ENCODE measurements at regions not wholly inside any gene's neighbourhood (a gene's known extent, or its start where the extent isn't known, plus 50 kb on each side); places are given as distances from the start of the nearest gene placed in this dataset.
"Not testable (repeated sequence)": the region's sequence is repeated elsewhere in the genome, so short reads cannot be mapped to it uniquely, and the experiment has no call there.

DNA sequence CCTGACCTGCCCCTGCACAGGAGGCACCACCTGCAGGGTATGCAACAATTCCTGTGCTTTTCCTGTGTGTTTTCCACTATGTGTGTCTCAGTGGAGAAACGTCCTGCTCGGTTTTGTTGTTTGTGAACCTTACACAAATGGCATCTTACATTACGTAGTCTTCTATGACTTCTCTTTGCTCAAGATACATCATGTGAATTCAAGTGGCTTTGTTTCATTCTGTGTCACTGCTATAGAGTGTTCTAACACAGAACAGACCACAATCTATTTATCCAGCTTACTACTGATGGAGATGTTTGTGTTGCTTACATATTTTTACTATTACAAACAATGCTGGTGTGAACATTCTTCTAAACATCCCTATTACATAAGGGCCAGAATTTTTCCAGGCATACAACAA is 97.7 kb downstream of the ANKRD10 start:
- Histone ChIP-seq H3K4me1 (no peaks in the 10 kb centered on the region), H3K27ac (no peak overlapping the region), H3K27me3 (peaks cover 0 to 5% of the 10 kb centered on the region in 2 donors), H3K4me3 (no peak overlapping the region), H3K36me3 (no peaks in the 10 kb centered on the region), H3K9me3 (no peaks in the 10 kb centered on the region)
- TF ChIP-seq POLR2A (IDR thresholded peaks at IDR 0.05) (no peak), POLR2AphosphoS5 (IDR thresholded peaks at IDR 0.05) (no peak)
- TF ChIP-seq, protein P1, sequence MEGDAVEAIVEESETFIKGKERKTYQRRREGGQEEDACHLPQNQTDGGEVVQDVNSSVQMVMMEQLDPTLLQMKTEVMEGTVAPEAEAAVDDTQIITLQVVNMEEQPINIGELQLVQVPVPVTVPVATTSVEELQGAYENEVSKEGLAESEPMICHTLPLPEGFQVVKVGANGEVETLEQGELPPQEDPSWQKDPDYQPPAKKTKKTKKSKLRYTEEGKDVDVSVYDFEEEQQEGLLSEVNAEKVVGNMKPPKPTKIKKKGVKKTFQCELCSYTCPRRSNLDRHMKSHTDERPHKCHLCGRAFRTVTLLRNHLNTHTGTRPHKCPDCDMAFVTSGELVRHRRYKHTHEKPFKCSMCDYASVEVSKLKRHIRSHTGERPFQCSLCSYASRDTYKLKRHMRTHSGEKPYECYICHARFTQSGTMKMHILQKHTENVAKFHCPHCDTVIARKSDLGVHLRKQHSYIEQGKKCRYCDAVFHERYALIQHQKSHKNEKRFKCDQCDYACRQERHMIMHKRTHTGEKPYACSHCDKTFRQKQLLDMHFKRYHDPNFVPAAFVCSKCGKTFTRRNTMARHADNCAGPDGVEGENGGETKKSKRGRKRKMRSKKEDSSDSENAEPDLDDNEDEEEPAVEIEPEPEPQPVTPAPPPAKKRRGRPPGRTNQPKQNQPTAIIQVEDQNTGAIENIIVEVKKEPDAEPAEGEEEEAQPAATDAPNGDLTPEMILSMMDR (IDR thresholded peaks at IDR 0.05), result no peak
- no peak for DNase-seq (ENCODE audit: low spot score in 2 of 2)
- intact Hi-C loops (cut with DNase I; ENCODE audit: low total_unique reads), result no loop called here

DNA sequence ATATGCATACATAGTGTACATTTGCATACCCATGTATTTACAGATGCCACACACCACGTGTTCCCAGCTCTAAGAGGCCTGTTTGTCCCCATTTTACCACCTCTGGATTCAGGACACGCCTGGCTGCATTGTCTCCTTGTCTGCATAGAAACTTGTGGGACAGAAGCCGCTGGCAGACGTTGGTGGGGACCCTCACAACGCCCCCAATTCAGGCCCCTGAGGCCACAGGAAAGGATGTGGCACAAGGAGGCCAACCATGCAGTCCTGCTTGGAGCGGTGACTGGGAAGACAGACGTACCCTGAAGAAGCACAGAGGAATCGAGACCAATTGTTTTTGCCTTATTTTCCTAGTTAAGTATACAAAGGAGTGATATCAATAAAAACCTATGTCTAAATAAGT is 96.1 kb downstream of the ANKRD10 start:
- Histone ChIP-seq H3K27ac (no peak overlapping the region), H3K27me3 (no peaks in the 10 kb centered on the region), H3K36me3 (no peaks in the 10 kb centered on the region), H3K4me1 (no peaks in the 10 kb centered on the region), H3K9me3 (no peaks in the 10 kb centered on the region), H3K4me3 (no peak overlapping the region)
- no peak for TF ChIP-seq POLR2A (IDR thresholded peaks at IDR 0.05)
- no peak for DNase-seq (ENCODE audit: low spot score in 2 of 2)
- intact Hi-C loops (cut with DNase I; ENCODE audit: low total_unique reads), result no loop called here

DNA sequence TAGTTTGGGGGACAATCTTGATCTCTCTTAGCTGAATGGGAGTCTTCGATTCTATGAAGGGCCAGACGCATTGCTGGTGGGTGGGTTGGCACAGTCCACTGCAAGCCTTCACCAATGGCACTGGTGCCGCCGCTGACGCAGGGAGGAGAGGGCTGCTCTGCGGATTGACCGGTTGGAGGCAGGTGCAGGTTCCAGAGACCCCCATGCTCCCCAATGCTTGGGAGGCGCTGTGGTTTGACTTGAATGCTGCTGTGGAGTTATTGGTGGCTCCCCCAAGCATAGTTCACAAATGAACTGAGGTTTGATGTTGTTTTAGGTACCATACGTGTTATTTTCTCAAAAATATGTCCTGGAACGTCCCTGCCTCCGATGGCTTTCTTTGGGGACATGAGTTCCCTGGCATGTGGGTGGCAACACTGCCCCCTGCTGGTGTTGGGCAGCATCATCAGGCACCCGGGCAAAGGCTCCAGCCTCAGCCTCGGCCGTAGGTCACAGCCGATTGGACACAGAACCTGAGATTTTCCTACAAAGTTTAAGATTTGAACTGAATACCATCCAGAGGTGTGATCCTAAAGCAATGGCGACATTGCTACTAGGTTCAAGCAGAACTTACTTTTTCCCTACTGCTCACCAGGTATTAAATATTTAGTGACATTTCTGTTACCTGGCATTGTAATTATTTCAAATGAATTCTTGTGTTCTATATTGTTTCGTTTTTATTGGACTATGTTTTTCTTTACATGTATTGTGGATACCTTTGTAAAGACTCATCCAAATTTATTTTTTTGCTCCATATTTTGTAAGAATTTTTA is 95.5 kb downstream of the ANKRD10 start:
- Histone ChIP-seq H3K27ac (no peak overlapping the region), H3K36me3 (no peaks in the 10 kb centered on the region), H3K9me3 (no peaks in the 10 kb centered on the region), H3K4me1 (no peaks in the 10 kb centered on the region), H3K27me3 (no peaks in the 10 kb centered on the region), H3K4me3 (peak overlapping the region in 1 of 3 donors; percentile 13)
- intact Hi-C loops (cut with DNase I; ENCODE audit: low total_unique reads), result no loop called here
- peak; percentile 48 to 87 for DNase-seq (ENCODE audit: low spot score in 2 of 2)
- TF ChIP-seq, protein P1 (IDR thresholded peaks at IDR 0.05), result peak; percentile 90 to 96 (median 95)
- TF ChIP-seq POLR2A (IDR thresholded peaks at IDR 0.05), result no peak
- peak; percentile 41 to 50 (median 45) for TF ChIP-seq POLR2AphosphoS5 (IDR thresholded peaks at IDR 0.05)

DNA sequence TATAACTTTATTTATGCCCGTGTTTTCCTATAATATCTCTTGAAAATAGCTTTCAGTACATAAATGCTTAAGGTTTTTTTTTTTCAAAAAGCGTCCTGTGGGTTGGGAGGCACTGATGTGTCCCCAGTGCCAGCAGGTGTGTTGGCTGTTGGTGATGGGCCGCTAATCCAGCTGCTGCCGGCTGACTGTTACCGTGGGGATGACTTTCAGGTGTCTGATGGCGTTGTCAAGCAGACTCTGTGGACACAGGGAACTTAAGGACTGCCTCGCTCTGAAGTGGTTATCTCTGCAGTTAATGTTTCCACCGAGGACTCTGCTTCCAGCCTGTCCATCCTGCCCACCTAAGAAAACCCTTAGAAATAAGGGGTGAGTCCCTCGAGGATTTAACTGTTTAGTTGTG is 94.5 kb downstream of the ANKRD10 start:
- H3K27ac ChIP-seq, result no peak overlapping the region
- intact Hi-C loops (cut with DNase I; ENCODE audit: low total_unique reads), result no loop called here
- no peaks in the 10 kb centered on the region for H3K4me1 ChIP-seq
- no peak for DNase-seq (ENCODE audit: low spot score in 2 of 2)
- H3K27me3 ChIP-seq, result no peaks in the 10 kb centered on the region
- H3K36me3 ChIP-seq, result no peaks in the 10 kb centered on the region
- no peak overlapping the region for H3K4me3 ChIP-seq
- no peak for TF ChIP-seq POLR2AphosphoS5 (IDR thresholded peaks at IDR 0.05)
- TF ChIP-seq, protein P1 (IDR thresholded peaks at IDR 0.05), result no peak
- no peaks in the 10 kb centered on the region for H3K9me3 ChIP-seq

DNA sequence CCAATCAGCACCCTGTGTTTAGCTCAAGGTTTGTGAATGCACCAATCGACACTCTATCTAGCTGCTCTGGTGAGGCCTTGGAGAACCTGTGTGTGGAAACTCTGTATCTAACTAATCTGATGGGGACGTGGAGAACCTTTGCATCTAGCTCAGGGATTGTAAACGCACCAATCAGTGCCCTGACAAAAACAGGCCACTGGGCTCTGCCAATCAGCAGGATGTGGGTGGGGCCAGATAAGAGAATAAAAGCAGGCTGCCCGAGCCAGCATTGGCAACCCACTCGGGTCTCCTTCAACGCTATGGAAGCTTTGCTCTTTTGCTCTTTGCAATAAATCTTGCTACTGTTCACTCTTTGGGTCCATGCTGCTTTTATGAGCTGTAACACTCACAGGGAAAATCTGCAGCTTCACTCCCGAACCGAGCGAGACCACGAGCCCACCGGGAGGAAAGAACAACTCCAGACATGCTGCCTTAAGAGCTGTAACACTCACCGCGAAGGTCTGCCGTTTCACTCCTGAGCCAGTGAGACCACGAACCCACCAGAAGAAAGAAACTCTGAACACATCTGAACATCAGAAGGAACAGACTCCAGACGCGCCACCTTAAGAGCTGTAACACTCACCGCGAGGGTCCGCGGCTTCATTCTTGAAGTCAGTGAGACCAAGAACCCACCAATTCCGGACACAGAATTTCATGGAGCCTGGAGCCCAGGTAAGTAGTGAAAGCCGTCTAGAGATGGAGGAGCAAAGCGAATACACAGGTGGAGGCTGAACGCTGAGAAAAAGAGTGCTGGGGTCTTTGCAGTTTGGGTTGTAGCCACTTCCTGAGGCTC is 92.8 kb downstream of the ANKRD10 start:
- H3K9me3 ChIP-seq; H3K27ac ChIP-seq; DNase-seq (ENCODE audit: low spot score in 2 of 2); H3K36me3 ChIP-seq; H3K4me3 ChIP-seq; intact Hi-C loops (cut with DNase I; ENCODE audit: low total_unique reads); H3K4me1 ChIP-seq; H3K27me3 ChIP-seq: not testable (repeated sequence)

DNA sequence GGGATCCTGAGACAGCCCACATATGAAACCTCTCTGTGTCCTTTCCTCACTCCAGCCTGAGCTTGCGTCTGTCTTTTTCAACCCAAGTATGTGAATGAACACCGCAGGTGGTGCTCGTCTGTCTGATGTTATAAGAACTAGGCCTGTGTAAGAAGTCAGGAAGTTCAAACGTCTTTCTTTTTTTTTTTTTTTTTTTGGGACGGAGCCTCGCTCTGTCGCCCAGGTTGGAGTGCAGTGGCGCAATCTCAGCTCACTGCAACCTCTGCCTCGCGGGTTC is 92.3 kb downstream of the ANKRD10 start:
- Histone ChIP-seq H3K4me3 (no peak overlapping the region), H3K9me3 (no peaks in the 10 kb centered on the region), H3K27me3 (no peaks in the 10 kb centered on the region), H3K36me3 (no peaks in the 10 kb centered on the region), H3K4me1 (no peaks in the 10 kb centered on the region), H3K27ac (no peak overlapping the region)
- TF ChIP-seq POLR2AphosphoS5 (IDR thresholded peaks at IDR 0.05) (no peak), POLR2A (IDR thresholded peaks at IDR 0.05) (no peak)
- TF ChIP-seq, protein P1 (IDR thresholded peaks at IDR 0.05), result no peak
- DNase-seq (ENCODE audit: low spot score in 2 of 2), result no peak
- intact Hi-C loops (cut with DNase I; ENCODE audit: low total_unique reads), result no loop called here
